ENCODE measurements at regions not wholly inside any gene's neighbourhood (a gene's known extent, or its start where the extent isn't known, plus 50 kb on each side); places are given as distances from the start of the nearest gene placed in this dataset.

GRCh38 chr13:110826861-110827672, 87.8 kb downstream of the ANKRD10 start:
- H3K4me3 ChIP-seq (ENCODE audit: low read length): no peak overlapping the region
- H3K27ac ChIP-seq (ENCODE audit: low read length): no peak overlapping the region
- no peaks in the 10 kb centered on the region for H3F3A ChIP-seq (ENCODE audit: insufficient read depth, low read length, poor library complexity, severe bottlenecking)
- H4K20me1 ChIP-seq (ENCODE audit: insufficient read depth): no peaks in the 10 kb centered on the region
- no peak overlapping the region for H3K4me2 ChIP-seq (ENCODE audit: low read length)
- no peak for TF ChIP-seq EZH2 (IDR thresholded peaks at IDR 0.05; ENCODE audit: borderline replicate concordance, insufficient read depth, low read length, poor library complexity, severe bottlenecking)
- no peak for TF ChIP-seq REST (IDR thresholded peaks at IDR 0.05; ENCODE audit: borderline replicate concordance)
- TF ChIP-seq POLR2AphosphoS5 (IDR thresholded peaks at IDR 0.05): no peak
- TF ChIP-seq EP300 (conservative IDR thresholded peaks at IDR 0.05; ENCODE audit: poor library complexity, severe bottlenecking): no peak
- TF ChIP-seq RAD21 (conservative IDR thresholded peaks at IDR 0.05): no peak
- TF ChIP-seq CTCF (IDR thresholded peaks at IDR 0.05; ENCODE audit: poor library complexity, severe bottlenecking): no peak
- no peak for TF ChIP-seq MXI1 (conservative IDR thresholded peaks at IDR 0.05; ENCODE audit: poor library complexity, severe bottlenecking)
- no peak for TF ChIP-seq TAF1 (IDR thresholded peaks at IDR 0.05; ENCODE audit: low read depth)
- no peak for TF ChIP-seq SMC3 (conservative IDR thresholded peaks at IDR 0.05; ENCODE audit: poor library complexity)
- H3K79me2 ChIP-seq (replicated peaks; ENCODE audit: insufficient read depth, low read length): no peaks in the 10 kb centered on the region
- no peaks in the 10 kb centered on the region for H3K9me2 ChIP-seq (ENCODE audit: insufficient read depth, low read length)
- H2AFZ ChIP-seq (ENCODE audit: low read depth, low read length): no peak overlapping the region
- no peaks in the 10 kb centered on the region for H3K27me3 ChIP-seq (ENCODE audit: insufficient read depth, low read depth, low read length)
- H3K9ac ChIP-seq (ENCODE audit: low read length): no peak overlapping the region
- H3K9me3 ChIP-seq (ENCODE audit: low read length): no peaks in the 10 kb centered on the region
- H3K36me3 ChIP-seq (ENCODE audit: insufficient read depth, low read length): no peaks in the 10 kb centered on the region

Measured in neural cell (in vitro differentiated cells).